Spleen (tissue), 7 donors: ENCODE measurements at regions not wholly inside any gene's neighbourhood (a gene's known extent, or its start where the extent isn't known, plus 50 kb on each side); places are given as distances from the start of the nearest gene placed in this dataset.

ENCODE experiments used
- POLR2A ChIP-seq, 3 donors: fragments of 450-650 bp; IDR thresholded peaks; one replicate each; pipeline ENCODE4 v1.5.1; 2017; ENCODE audit warnings: antibody characterized with exemption in 3 of 3, mild to moderate bottlenecking in 1 of 3
- POLR2AphosphoS5 ChIP-seq, 3 donors: sonication (generic); formaldehyde crosslinking; IDR thresholded peaks; one replicate each; pipeline ENCODE4 v1.5.1; 2017; ENCODE audit warnings: antibody characterized with exemption in 3 of 3
- TF ChIP-seq, protein P1 (sequence below), 11 experiments: fragments of 200-600 bp in 7 of 11; fragments of 450-650 bp in 4 of 11; sonication (generic) in 4 of 11; IDR thresholded peaks in 8 of 11; conservative IDR thresholded peaks in 3 of 11; 1 replicate in 7 of 11; 2 replicates in 4 of 11; pipeline versions ENCODE4 v1.4.0 to v1.8.0; 2016 to 2021; ENCODE audit warnings: antibody characterized with exemption in 11 of 11, inconsistent platforms in 4 of 11, mild to moderate bottlenecking in 1 of 11
- donor health status: DM: no; HTN: no; CAD: no; lungs with moderate emphysema.
- donor health status: DM: no; HTN: no; CAD: no.
- donor health status: DM: no; HTN: no; CAD: no.

DNA sequence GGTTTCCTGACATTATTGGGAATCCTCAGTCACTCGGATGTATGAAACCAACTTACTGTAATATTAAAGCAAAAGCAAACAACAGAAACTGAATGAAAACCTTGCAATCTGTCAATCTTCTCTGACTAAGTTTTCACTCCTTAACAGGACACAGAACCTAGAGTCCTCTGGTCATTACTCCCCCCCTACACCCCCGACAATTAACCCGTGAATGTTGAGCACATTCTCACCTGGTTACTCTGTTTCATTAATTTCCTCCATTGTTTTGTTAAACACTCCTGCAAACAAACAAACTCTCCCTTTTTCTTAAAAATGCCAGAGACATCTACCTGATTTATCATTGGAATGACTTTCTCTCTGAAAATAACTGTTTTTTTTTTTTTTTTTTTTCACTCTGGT lies 469.0 kb upstream of the PRKX start:
- TF ChIP-seq, protein P1, sequence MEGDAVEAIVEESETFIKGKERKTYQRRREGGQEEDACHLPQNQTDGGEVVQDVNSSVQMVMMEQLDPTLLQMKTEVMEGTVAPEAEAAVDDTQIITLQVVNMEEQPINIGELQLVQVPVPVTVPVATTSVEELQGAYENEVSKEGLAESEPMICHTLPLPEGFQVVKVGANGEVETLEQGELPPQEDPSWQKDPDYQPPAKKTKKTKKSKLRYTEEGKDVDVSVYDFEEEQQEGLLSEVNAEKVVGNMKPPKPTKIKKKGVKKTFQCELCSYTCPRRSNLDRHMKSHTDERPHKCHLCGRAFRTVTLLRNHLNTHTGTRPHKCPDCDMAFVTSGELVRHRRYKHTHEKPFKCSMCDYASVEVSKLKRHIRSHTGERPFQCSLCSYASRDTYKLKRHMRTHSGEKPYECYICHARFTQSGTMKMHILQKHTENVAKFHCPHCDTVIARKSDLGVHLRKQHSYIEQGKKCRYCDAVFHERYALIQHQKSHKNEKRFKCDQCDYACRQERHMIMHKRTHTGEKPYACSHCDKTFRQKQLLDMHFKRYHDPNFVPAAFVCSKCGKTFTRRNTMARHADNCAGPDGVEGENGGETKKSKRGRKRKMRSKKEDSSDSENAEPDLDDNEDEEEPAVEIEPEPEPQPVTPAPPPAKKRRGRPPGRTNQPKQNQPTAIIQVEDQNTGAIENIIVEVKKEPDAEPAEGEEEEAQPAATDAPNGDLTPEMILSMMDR (IDR thresholded peaks at IDR 0.05 in 8 of 11, conservative IDR thresholded peaks at IDR 0.05 in 3 of 11), result no peak
- no peak for TF ChIP-seq POLR2A (IDR thresholded peaks at IDR 0.05)
- no peak for TF ChIP-seq POLR2AphosphoS5 (IDR thresholded peaks at IDR 0.05)
